ENCODE measurements at regions not wholly inside any gene's neighbourhood (a gene's known extent, or its start where the extent isn't known, plus 50 kb on each side); places are given as distances from the start of the nearest gene placed in this dataset.
"Not testable (repeated sequence)": the region's sequence is repeated elsewhere in the genome, so short reads cannot be mapped to it uniquely, and the experiment has no call there.

- DNase-seq (ENCODE audit: low read depth) = no peak
These were observed 441.9 kb downstream of the PLK2 start for GRCh38 chr5:58018016-58018415.

DNA sequence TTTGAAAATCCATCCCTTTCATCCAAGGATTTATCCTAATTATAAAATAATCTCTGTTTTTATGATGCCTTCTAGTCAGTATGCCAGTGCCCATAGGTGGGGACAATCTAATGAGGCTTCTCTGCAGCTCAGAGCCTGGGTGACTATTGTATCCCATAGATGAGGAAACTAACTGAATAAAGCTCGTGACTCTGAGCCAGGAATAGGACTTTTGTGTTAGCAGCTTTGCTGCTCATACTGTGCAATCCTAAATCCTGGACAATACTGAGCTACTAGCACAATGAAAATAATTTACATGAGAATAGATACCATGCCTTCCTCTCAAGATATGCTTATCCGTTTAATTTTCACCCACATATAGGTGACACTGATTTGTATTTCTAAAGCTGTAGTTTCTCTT lies 443.0 kb downstream of the PLK2 start:
- DNase-seq (ENCODE audit: low read depth) = no peak

DNA sequence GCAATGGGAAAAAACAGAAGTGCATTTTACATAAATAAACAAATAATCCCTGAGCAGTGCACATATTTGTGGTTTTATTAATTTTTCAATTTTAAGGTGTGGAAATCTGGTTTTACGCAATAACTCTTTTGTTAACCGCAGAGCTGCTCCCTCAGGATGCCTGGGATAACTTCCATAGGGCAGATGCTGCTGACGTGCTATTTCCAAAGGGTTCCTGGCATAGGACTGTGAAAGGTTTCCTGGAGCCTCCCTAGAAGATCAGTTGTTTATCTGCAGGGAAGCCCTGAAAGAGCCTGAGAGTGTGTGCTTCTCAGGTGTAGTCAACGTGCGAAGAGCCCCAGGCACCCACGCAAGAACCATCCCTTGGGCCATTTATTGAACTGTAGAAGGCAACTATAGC lies 443.5 kb downstream of the PLK2 start:
- no peak for DNase-seq (ENCODE audit: low read depth)

DNA sequence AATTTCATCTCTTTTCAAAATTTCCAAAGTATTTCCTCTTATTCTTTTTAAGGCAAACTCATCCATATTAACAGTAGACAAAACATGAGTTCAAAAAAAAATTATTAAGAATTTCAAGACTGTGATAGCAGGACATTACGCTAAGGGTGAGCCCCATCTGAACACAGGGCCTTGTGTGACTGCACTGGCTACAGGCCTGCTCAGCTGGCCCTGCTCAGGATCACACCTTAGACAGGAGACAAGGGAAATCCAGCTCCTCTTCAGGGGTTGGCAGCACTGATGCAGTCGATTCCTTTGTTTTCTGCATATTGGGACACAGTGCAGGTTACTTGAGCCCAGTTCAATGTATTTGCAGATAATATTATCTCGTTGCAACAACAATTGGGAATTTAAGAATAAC lies 444.7 kb downstream of the PLK2 start:
- DNase-seq (ENCODE audit: low read depth) = no peak

- no peak for DNase-seq (ENCODE audit: low read depth)
These were observed 446.2 kb downstream of the PLK2 start for GRCh38 chr5:58013542-58014258.

- DNase-seq (ENCODE audit: low read depth) = no peak
These were observed 447.0 kb downstream of the PLK2 start for GRCh38 chr5:58012801-58013315.

DNA sequence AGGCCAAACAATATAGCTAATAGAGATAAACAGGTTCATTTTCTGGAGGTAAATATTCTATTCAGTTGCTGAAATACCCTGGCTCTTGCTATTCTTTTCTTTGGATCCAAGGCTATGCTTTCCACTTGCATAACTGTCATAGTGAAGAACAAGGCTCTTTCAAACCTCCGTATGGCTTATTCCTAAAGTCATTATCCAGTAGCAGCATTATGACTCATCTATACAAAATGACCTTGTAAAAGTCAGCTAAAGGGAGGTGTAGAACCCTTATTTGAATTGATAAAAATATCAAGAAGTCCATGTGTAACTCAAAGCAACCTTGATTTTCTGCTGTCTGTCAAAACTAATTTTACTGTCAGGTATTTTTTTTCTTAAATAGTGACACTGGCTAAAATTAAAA lies 447.8 kb downstream of the PLK2 start:
- no peak for DNase-seq (ENCODE audit: low read depth)

- DNase-seq (ENCODE audit: low read depth) = no peak
These were observed 448.6 kb downstream of the PLK2 start for GRCh38 chr5:58011301-58011700.

- no peak for DNase-seq (ENCODE audit: low read depth)
These were observed 450.1 kb downstream of the PLK2 start for GRCh38 chr5:58009754-58010153.

DNA sequence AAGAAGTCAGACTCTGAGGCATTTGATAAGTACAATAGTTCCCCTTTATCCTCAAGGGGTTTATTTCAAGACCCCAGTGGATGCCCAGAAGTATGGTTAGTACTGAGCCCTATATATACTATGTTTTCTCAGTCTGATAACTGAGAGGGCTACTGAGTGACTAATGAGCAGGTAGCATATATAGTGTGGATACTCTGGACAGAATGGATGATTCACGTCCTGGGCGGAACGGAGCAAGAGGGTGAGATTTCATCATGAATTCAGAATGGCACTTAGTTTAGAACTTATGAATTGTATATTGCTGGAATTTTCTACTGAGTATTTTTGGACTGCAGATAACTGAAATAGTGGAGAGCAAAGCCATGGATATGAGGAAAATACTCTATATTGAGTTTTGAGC lies 457.6 kb downstream of the PLK2 start:
- no peak for DNase-seq (ENCODE audit: low read depth)

DNA sequence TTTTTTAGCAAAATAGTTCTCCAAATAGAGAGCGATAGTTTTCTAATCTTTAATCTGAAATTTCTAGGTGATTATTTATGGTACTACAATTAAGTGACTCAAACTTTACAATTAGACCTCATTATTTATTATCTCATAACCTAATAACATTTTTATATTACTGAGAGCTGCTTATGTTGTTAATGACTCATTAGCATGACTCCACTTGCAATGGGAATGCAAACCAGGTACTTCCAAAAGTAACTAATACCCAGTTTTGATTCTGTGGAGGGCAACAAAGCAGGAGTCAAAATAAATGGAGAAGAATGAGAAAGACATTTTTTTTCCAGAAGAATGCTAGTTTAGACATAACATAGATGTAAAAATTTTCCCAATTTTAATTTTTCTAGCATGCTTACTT lies 466.0 kb downstream of the PLK2 start:
- no peak for DNase-seq (ENCODE audit: low read depth)

DNA sequence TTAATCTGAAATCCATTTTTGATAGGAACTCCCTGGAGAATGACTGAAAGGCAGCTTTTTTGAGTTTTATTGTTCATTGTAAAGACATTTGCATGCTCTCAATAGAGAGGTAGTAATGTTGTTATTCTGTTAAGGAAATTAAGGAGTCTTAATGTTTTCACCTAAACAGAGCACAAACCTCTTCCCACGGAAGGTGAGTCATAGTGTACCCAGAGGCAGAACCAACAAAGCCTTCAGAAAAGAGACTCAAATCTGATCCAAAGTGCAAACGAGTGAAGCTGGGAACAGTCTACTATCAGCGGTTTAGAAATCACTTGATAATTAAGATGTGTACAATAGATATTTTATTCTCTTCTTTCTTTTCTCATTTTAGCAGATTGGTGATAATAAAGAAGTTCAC lies 470.5 kb downstream of the PLK2 start:
- DNase-seq (ENCODE audit: low read depth) = no peak

DNA sequence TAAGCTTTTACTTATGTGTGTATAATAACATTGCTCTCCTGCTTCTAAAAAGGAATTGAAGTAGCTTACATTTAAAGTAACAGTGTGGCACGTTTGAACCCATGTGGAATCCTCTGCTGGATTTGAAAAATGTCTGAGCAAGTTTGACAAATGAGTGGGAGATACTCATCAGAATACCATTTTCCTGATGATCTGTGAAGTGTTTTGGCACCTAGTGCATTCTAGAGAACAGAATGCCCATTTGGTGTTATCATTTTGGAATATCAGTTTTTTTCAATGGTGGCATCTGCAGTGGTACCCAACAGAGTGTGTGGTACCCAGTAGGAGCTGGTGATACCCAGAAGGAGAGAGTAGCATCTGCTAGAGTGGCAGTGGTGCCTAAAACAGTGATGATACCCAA lies 471.1 kb downstream of the PLK2 start:
- DNase-seq (ENCODE audit: low read depth) = no peak

- no peak for DNase-seq (ENCODE audit: low read depth)
These were observed 472.3 kb downstream of the PLK2 start for GRCh38 chr5:57987552-57987951.

DNA sequence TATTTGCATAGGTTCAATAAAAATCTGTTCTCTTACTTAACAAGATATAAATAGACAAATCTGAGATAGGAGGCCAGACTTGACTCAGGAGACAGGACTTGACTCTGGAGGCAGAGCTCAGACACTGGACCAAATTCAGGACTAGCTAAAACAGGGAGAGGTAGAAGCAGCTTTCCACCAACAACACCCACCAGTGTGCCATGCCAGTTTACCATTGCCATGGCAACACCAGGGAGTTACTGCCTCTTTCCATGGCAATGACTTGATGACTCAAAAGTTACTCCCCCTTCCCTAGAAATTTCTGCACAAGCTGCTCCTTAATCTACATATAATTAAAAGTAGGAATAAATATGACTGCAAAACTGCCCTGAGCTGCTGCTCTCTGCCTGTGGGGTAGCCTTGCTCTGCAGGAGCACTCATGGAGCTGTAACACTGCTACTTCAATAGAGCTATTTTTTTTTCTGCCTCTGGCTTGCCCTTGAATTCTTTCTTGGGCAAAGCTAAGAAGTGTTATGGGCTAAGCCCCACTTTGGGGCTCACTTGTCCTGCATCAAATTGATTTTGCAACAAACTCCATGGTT lies 473.0 kb downstream of the PLK2 start:
- DNase-seq (ENCODE audit: low read depth) = peak; percentile 26

GRCh38 chr5:57983426-57983825 lies 476.5 kb downstream of the PLK2 start:
- no peak for DNase-seq (ENCODE audit: low read depth)

DNA sequence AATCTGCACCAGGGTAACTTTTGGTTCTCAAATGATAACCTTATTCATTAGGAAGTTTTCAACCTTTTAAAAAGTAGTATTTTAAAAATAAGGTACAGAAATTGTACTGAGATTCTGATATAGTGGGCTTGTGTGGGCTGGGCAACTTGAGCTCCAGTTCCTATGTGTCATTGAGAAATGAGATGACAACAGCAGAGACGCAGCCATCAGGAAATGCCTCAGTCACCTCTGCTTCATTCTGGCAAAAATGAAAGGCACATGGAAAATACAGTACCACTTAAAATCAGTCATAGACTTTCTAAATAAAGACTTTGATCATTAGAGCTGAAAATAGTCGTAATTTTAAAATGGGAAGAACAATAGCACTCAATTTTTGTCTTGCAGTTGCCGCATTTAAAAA lies 480.2 kb downstream of the PLK2 start:
- no peak for DNase-seq (ENCODE audit: low read depth)

- DNase-seq (ENCODE audit: low read depth) = no peak
These were observed 483.4 kb downstream of the PLK2 start for GRCh38 chr5:57976506-57976905.

- DNase-seq (ENCODE audit: low read depth) = not testable (repeated sequence)
These were observed 487.8 kb downstream of the PLK2 start for GRCh38 chr5:57972099-57972498.

DNA sequence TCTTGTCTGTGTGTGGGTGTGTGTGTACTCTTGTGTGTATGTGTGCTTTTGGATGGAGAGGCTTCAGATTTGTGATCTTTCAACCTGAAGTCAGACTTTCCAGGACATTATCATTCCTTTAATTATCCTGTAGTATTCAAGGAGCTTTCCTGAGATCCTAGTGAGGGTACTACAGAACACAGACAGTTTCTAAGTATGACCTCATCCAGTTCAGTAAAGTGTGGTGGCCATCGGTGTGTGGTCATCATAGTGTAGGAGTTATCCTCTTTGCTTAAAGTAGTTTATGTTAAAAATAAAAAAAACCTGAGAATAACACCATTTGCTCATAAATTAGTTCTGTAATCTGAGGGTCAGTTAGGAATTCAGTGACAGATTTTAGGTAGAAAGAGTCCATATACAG lies 478.0 kb upstream of the ACTBL2 start:
- DNase-seq (ENCODE audit: low read depth) = no peak

- DNase-seq (ENCODE audit: low read depth) = no peak
These were observed 474.0 kb upstream of the ACTBL2 start for GRCh38 chr5:57956636-57957035.

GRCh38 chr5:57955511-57955910 lies 472.9 kb upstream of the ACTBL2 start:
- no peak for DNase-seq (ENCODE audit: low read depth)

GRCh38 chr5:57953792-57954191 lies 471.2 kb upstream of the ACTBL2 start:
- no peak for DNase-seq (ENCODE audit: low read depth)

GRCh38 chr5:57950616-57951228 lies 468.1 kb upstream of the ACTBL2 start:
- no peak for DNase-seq (ENCODE audit: low read depth)

Data from GM04504 (cell line).